ENCODE measurements at regions not wholly inside any gene's neighbourhood (a gene's known extent, or its start where the extent isn't known, plus 50 kb on each side); places are given as distances from the start of the nearest gene placed in this dataset.

GRCh38 chr7:118006979-118007378 lies 133.7 kb upstream of the CTTNBP2 start:
- TF ChIP-seq FOXA1 (IDR thresholded peaks at IDR 0.05) (no peak), CTCF (IDR thresholded peaks at IDR 0.05; ENCODE audit: low read depth, low read length, missing input control) (no peak), FOXA2 (IDR thresholded peaks at IDR 0.05) (peak; percentile 37), YY1 (IDR thresholded peaks at IDR 0.05) (peak; percentile 60), RAD21 (IDR thresholded peaks at IDR 0.05) (peak in 1 of 2 donors; percentile 40), EGR1 (IDR thresholded peaks at IDR 0.05; ENCODE audit: low read depth in 2 of 2) (no peak), RXRA (IDR thresholded peaks at IDR 0.05) (peak; percentile 83 to 94)
- TF ChIP-seq, protein P1, sequence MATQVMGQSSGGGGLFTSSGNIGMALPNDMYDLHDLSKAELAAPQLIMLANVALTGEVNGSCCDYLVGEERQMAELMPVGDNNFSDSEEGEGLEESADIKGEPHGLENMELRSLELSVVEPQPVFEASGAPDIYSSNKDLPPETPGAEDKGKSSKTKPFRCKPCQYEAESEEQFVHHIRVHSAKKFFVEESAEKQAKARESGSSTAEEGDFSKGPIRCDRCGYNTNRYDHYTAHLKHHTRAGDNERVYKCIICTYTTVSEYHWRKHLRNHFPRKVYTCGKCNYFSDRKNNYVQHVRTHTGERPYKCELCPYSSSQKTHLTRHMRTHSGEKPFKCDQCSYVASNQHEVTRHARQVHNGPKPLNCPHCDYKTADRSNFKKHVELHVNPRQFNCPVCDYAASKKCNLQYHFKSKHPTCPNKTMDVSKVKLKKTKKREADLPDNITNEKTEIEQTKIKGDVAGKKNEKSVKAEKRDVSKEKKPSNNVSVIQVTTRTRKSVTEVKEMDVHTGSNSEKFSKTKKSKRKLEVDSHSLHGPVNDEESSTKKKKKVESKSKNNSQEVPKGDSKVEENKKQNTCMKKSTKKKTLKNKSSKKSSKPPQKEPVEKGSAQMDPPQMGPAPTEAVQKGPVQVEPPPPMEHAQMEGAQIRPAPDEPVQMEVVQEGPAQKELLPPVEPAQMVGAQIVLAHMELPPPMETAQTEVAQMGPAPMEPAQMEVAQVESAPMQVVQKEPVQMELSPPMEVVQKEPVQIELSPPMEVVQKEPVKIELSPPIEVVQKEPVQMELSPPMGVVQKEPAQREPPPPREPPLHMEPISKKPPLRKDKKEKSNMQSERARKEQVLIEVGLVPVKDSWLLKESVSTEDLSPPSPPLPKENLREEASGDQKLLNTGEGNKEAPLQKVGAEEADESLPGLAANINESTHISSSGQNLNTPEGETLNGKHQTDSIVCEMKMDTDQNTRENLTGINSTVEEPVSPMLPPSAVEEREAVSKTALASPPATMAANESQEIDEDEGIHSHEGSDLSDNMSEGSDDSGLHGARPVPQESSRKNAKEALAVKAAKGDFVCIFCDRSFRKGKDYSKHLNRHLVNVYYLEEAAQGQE (IDR thresholded peaks at IDR 0.05): peak; percentile 28

Measured in liver (tissue), 3 donors.